ENCODE measurements at regions not wholly inside any gene's neighbourhood (a gene's known extent, or its start where the extent isn't known, plus 50 kb on each side); places are given as distances from the start of the nearest gene placed in this dataset.
A peak's percentile ranks its signal among the peaks of the same experiment; 100 is the strongest.

GRCh38 chr13:57925250-57925649, 293.7 kb downstream of the PCDH17 start:
- no peaks in the 10 kb centered on the region for H3K27me3 ChIP-seq
- 73 to 80% (median 76%) methylated on average over 3 of the region's 3 CpGs for WGBS, 4 donors
- H3K4me3 ChIP-seq, result no peak overlapping the region
- H3K4me1 ChIP-seq, result no peaks in the 10 kb centered on the region
- no peak overlapping the region for H3K27ac ChIP-seq
- DNase-seq, result no peak
- intact Hi-C loops (cut with DNase I), result loop anchor here in 1 of 10 donors (10.0 kb wide), 1 partner anchor 1040 kb away; no protein-coding TSS in a partner anchor
- peak in 3 of 4 donors; percentile 50 to 57 (median 55) for ATAC-seq
- H3K36me3 ChIP-seq, result no peaks in the 10 kb centered on the region
- no peaks in the 10 kb centered on the region for H3K9me3 ChIP-seq
- TF ChIP-seq POLR2A (IDR thresholded peaks at IDR 0.05), result no peak
- TF ChIP-seq CTCF (IDR thresholded peaks at IDR 0.05), result peak in 10 of 12 donors; percentile 11 to 53 (median 30)

GRCh38 chr13:57925751-57926150, 294.2 kb downstream of the PCDH17 start:
- WGBS, 4 donors, result 84 to 89% (median 87%) methylated on average over 2 of the region's 2 CpGs
- H3K9me3 ChIP-seq, result no peaks in the 10 kb centered on the region
- TF ChIP-seq POLR2A (IDR thresholded peaks at IDR 0.05) (no peak), CTCF (IDR thresholded peaks at IDR 0.05) (no peak)
- H3K36me3 ChIP-seq, result no peaks in the 10 kb centered on the region
- no peak overlapping the region for H3K4me3 ChIP-seq
- H3K4me1 ChIP-seq, result no peaks in the 10 kb centered on the region
- no peaks in the 10 kb centered on the region for H3K27me3 ChIP-seq
- no peak for ATAC-seq
- intact Hi-C loops (cut with DNase I), result loop anchor here in 1 of 10 donors (10.0 kb wide), 1 partner anchor 1039 kb away; no protein-coding TSS in a partner anchor
- no peak overlapping the region for H3K27ac ChIP-seq
- no peak for DNase-seq

- H3K9me3 ChIP-seq, result no peaks in the 10 kb centered on the region
- TF ChIP-seq CTCF (IDR thresholded peaks at IDR 0.05), result no peak
- TF ChIP-seq POLR2A (IDR thresholded peaks at IDR 0.05), result no peak
- DNase-seq (no peak), ATAC-seq (no peak)
- no peaks in the 10 kb centered on the region for H3K4me1 ChIP-seq
- 67 to 85% (median 82%) methylated on average over 1 of the region's 1 CpG for WGBS, 4 donors
- H3K27me3 ChIP-seq, result no peaks in the 10 kb centered on the region
- H3K36me3 ChIP-seq, result no peaks in the 10 kb centered on the region
- intact Hi-C loops (cut with DNase I), result no loop called here
- no peak overlapping the region for H3K4me3 ChIP-seq
- no peak overlapping the region for H3K27ac ChIP-seq
Measured at GRCh38 chr13:57932061-57932460, 300.5 kb downstream of the PCDH17 start.

GRCh38 chr13:57933606-57934005, 302.1 kb downstream of the PCDH17 start:
- no peak for ATAC-seq
- 91 to 97% (median 92%) methylated on average over 1 of the region's 1 CpG for WGBS, 4 donors
- intact Hi-C loops (cut with DNase I), result no loop called here

More at GRCh38 chr13:57933606-57934005, 302.1 kb downstream of the PCDH17 start:
- Histone ChIP-seq H3K4me1 (no peaks in the 10 kb centered on the region), H3K9me3 (no peaks in the 10 kb centered on the region), H3K27me3 (no peaks in the 10 kb centered on the region), H3K36me3 (no peaks in the 10 kb centered on the region), H3K27ac (no peak overlapping the region), H3K4me3 (no peak overlapping the region)
- DNase-seq, result no peak
- TF ChIP-seq POLR2A (IDR thresholded peaks at IDR 0.05) (no peak), CTCF (IDR thresholded peaks at IDR 0.05) (no peak)

Data from heart left ventricle (tissue), 16 donors.